GM23338 (cell line): ENCODE measurements at regions not wholly inside any gene's neighbourhood (a gene's known extent, or its start where the extent isn't known, plus 50 kb on each side); places are given as distances from the start of the nearest gene placed in this dataset.

Experiments used
- ATAC-seq: fragments of 200-7000 bp; cut with Tn5 transposase; 3 replicates; pipeline ENCODE4 v1.9.1; 2020
- DNase-seq: peaks from one replicate; pipeline ENCODE4 v3.0.0-alpha.2; 2015; ENCODE audit warnings: low spot score
- H2AFZ ChIP-seq: fragments of 200-600 bp; sonication (generic); 2 replicates; pipeline ENCODE4 v1.8.0; 2016; ENCODE audit warnings: antibody characterized with exemption, mild to moderate bottlenecking, moderate library complexity
- H3F3A ChIP-seq: fragments of 200-600 bp; sonication (generic); replicated peaks from 2 replicates; pipeline ENCODE4 v1.8.0; 2017; ENCODE audit warnings: antibody characterized with exemption, mixed run types, low read depth
- H3K27ac ChIP-seq: fragments of 200-600 bp; sonication (generic); 2 replicates; pipeline ENCODE4 v1.6.1; 2016; ENCODE audit warnings: low read depth
- H3K27me3 ChIP-seq: fragments of 200-600 bp; sonication (generic); 2 replicates; pipeline ENCODE4 v1.8.0; 2016; ENCODE audit warnings: mild to moderate bottlenecking, mixed run types, moderate library complexity; ENCODE audit not compliant: insufficient read depth
- H3K36me3 ChIP-seq: fragments of 200-600 bp; sonication (generic); 2 replicates; pipeline ENCODE4 v1.8.0; 2016; ENCODE audit warnings: mild to moderate bottlenecking; ENCODE audit not compliant: insufficient read depth
- H3K4me1 ChIP-seq: fragments of 200-600 bp; sonication (generic); 2 replicates; pipeline ENCODE4 v1.8.0; 2016; ENCODE audit warnings: mild to moderate bottlenecking, moderate library complexity; ENCODE audit not compliant: insufficient read depth
- H3K4me2 ChIP-seq: fragments of 200-600 bp; sonication (generic); 2 replicates; pipeline ENCODE4 v1.7.1; 2017; ENCODE audit warnings: mixed run types
- H3K4me3 ChIP-seq: fragments of 200-600 bp; sonication (generic); 2 replicates; pipeline ENCODE4 v1.6.1; 2016; ENCODE audit warnings: mixed run types
- H3K79me2 ChIP-seq: fragments of 200-600 bp; sonication (generic); replicated peaks from 2 replicates; pipeline ENCODE4 v1.8.0; 2017; ENCODE audit warnings: mild to moderate bottlenecking; ENCODE audit not compliant: insufficient read depth
- H3K9me2 ChIP-seq: fragments of 200-600 bp; sonication (generic); 2 replicates; pipeline ENCODE4 v1.8.0; 2017; ENCODE audit not compliant: insufficient read depth
- H4K20me1 ChIP-seq: fragments of 200-600 bp; sonication (generic); replicated peaks from 2 replicates; pipeline ENCODE4 v1.8.0; 2017; ENCODE audit warnings: mild to moderate bottlenecking; ENCODE audit not compliant: insufficient read depth
- H3K27ac Mint-ChIP-seq: 2 replicates; pipeline ENCODE4 v1.8.0; 2020; ENCODE audit warnings: inconsistent platforms, mild to moderate bottlenecking, moderate library complexity, mixed read lengths
- H3K27me3 Mint-ChIP-seq: 3 replicates; pipeline ENCODE4 v1.8.0; 2022; ENCODE audit warnings: low read depth, mild to moderate bottlenecking, moderate library complexity, mixed read lengths, inconsistent platforms; ENCODE audit not compliant: insufficient read depth, poor library complexity
- H3K36me3 Mint-ChIP-seq: 3 replicates; pipeline ENCODE4 v1.8.0; 2021; ENCODE audit warnings: low read depth, mild to moderate bottlenecking, inconsistent platforms, moderate library complexity, mixed read lengths
- H3K4me1 Mint-ChIP-seq: 3 replicates; pipeline ENCODE4 v1.8.0; 2020; ENCODE audit warnings: mild to moderate bottlenecking, inconsistent platforms, mixed read lengths
- H3K4me3 Mint-ChIP-seq: 3 replicates; pipeline ENCODE4 v1.8.0; 2021; ENCODE audit warnings: moderate library complexity, mild to moderate bottlenecking, inconsistent platforms, mixed read lengths
- H3K9me3 Mint-ChIP-seq: 3 replicates; pipeline ENCODE4 v1.8.0; 2020; ENCODE audit warnings: moderate library complexity, mild to moderate bottlenecking, inconsistent platforms, mixed read lengths
- CREB1 ChIP-seq: fragments of 250-450 bp; sonication (Bioruptor Pico); IDR thresholded peaks from 2 replicates; pipeline ENCODE4 v1.5.0; 2020; ENCODE audit warnings: low read depth, mild to moderate bottlenecking, moderate library complexity
- EZH2 ChIP-seq: fragments of 200-600 bp; sonication (generic); IDR thresholded peaks from one replicate; pipeline ENCODE4 v1.8.0; 2017; ENCODE audit warnings: antibody characterized with exemption, mild to moderate bottlenecking, low read depth; ENCODE audit not compliant: unreplicated experiment
- EZH2phosphoT487 ChIP-seq: fragments of 200-600 bp; sonication (generic); IDR thresholded peaks from one replicate; pipeline ENCODE4 v1.8.1; 2018; ENCODE audit warnings: antibody characterized with exemption; ENCODE audit not compliant: unreplicated experiment
- NANOG ChIP-seq: IDR thresholded peaks from 2 replicates; pipeline ENCODE4 v1.6.1; 2016; ENCODE audit warnings: antibody characterized with exemption, borderline replicate concordance
- POLR2AphosphoS5 ChIP-seq: IDR thresholded peaks from 2 replicates; pipeline ENCODE4 v1.6.1; 2016; ENCODE audit warnings: antibody characterized with exemption, low read depth
- REST ChIP-seq: IDR thresholded peaks from one replicate; pipeline ENCODE4 v1.6.1; 2018; ENCODE audit warnings: antibody characterized with exemption; ENCODE audit not compliant: unreplicated experiment
- STAT1 ChIP-seq: IDR thresholded peaks from one replicate; pipeline ENCODE4 v1.6.1; 2016; ENCODE audit warnings: antibody characterized with exemption; ENCODE audit not compliant: unreplicated experiment
- ZNF114 ChIP-seq: fragments of 250-450 bp; sonication (Bioruptor Pico); IDR thresholded peaks from 2 replicates; pipeline ENCODE4 v1.5.0; 2020; ENCODE audit warnings: mild to moderate bottlenecking, moderate library complexity
- ZNF331 ChIP-seq: fragments of 250-450 bp; sonication (Bioruptor Pico); IDR thresholded peaks from 2 replicates; pipeline ENCODE4 v1.5.0; 2020; ENCODE audit warnings: low read depth, mild to moderate bottlenecking, moderate library complexity
- ZNF462 ChIP-seq: fragments of 250-450 bp; sonication (Bioruptor Pico); IDR thresholded peaks from 2 replicates; pipeline ENCODE4 v1.5.0; 2020; ENCODE audit warnings: mild to moderate bottlenecking, moderate library complexity
- TF ChIP-seq, protein P1 (sequence below): IDR thresholded peaks from 2 replicates; pipeline ENCODE4 v1.6.1; 2016; ENCODE audit warnings: antibody characterized with exemption

DNA sequence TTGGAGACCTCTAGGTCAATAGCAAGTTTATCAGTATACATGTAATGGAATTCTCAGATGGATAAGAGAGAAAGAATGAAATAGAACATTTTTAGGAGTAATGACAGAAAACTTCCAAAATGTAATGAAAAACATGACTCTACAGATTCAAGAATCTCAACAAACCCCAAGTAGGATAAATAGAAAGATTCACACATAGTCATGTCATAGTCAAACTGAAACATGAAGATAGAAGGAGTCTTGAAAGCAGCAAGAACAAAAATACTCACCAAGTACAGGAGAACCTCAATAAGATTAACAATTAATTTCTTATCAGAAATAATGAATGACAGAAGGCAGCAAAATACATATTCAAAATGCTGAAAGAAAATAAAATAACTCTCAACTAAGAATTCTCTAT lies 164.5 kb downstream of the SPATA31D1 start:
- H3K36me3 Mint-ChIP-seq, result no peaks in the 10 kb centered on the region
- no peak for TF ChIP-seq STAT1
- no peak for TF ChIP-seq EZH2phosphoT487
- no peaks in the 10 kb centered on the region for H3K27me3 ChIP-seq

DNA sequence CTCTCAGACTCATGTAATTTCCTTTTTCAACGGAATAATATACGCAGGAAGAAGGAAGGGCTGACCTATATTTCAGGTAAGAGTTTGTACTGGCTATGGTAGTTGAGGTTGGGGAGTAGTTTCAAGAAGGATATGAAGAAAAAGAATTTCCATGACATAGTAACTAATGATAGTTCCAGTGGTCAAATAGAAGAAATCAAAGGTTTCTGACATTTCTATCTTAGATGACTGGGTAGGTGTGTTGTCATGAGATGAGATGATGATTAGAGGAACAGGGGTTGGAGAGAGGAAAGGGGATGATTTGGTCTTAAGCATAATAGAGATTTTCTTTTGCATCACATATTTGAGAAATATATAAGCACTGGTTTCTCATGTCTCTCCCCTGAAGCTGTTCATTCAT lies 166.0 kb downstream of the SPATA31D1 start:
- H3K4me1 Mint-ChIP-seq, result no peaks in the 10 kb centered on the region; the same call in 1 of the 3 replicates
- no peaks in the 10 kb centered on the region for H3K9me2 ChIP-seq
- H3K4me3 Mint-ChIP-seq, result no peak overlapping the region
- no peak overlapping the region for H2AFZ ChIP-seq
- no peaks in the 10 kb centered on the region for H3K79me2 ChIP-seq
- TF ChIP-seq STAT1 (no peak), EZH2 (no peak), ZNF462 (CRISPR knock-in tag) (no peak), REST (no peak), ZNF114 (CRISPR knock-in tag) (no peak), CREB1 (CRISPR knock-in tag) (no peak), ZNF331 (CRISPR knock-in tag) (no peak), POLR2AphosphoS5 (no peak), NANOG (no peak), EZH2phosphoT487 (no peak)
- TF ChIP-seq, protein P1, sequence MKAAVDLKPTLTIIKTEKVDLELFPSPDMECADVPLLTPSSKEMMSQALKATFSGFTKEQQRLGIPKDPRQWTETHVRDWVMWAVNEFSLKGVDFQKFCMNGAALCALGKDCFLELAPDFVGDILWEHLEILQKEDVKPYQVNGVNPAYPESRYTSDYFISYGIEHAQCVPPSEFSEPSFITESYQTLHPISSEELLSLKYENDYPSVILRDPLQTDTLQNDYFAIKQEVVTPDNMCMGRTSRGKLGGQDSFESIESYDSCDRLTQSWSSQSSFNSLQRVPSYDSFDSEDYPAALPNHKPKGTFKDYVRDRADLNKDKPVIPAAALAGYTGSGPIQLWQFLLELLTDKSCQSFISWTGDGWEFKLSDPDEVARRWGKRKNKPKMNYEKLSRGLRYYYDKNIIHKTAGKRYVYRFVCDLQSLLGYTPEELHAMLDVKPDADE, result no peak
- H3F3A ChIP-seq, result no peaks in the 10 kb centered on the region
- H3K36me3 ChIP-seq, result no peaks in the 10 kb centered on the region
- no peaks in the 10 kb centered on the region for H3K27me3 ChIP-seq
- H4K20me1 ChIP-seq, result no peaks in the 10 kb centered on the region
- H3K27ac Mint-ChIP-seq, result no peak overlapping the region
- no peak overlapping the region for H3K4me3 ChIP-seq
- no peaks in the 10 kb centered on the region for H3K36me3 Mint-ChIP-seq
- no peaks in the 10 kb centered on the region for H3K9me3 Mint-ChIP-seq
- DNase-seq, result no peak
- H3K27ac ChIP-seq, result no peak overlapping the region
- no peaks in the 10 kb centered on the region for H3K4me1 ChIP-seq
- H3K4me2 ChIP-seq, result no peak overlapping the region
- no peak for ATAC-seq
- H3K27me3 Mint-ChIP-seq, result peaks cover 1% of the 10 kb centered on the region

More for the DNA sequence above, 164.5 kb downstream of the SPATA31D1 start:
- no peaks in the 10 kb centered on the region; the same call in 1 of the 3 replicates for H3K4me1 Mint-ChIP-seq
- Histone ChIP-seq H3K27ac (no peak overlapping the region), H4K20me1 (no peaks in the 10 kb centered on the region), H3K9me2 (no peaks in the 10 kb centered on the region), H3K36me3 (no peaks in the 10 kb centered on the region), H3F3A (no peaks in the 10 kb centered on the region), H3K4me1 (no peaks in the 10 kb centered on the region), H3K4me3 (no peak overlapping the region), H3K4me2 (no peak overlapping the region), H2AFZ (no peak overlapping the region), H3K79me2 (no peaks in the 10 kb centered on the region)
- DNase-seq, result no peak
- no peak overlapping the region for H3K4me3 Mint-ChIP-seq
- no peak for ATAC-seq
- peaks cover 1% of the 10 kb centered on the region for H3K27me3 Mint-ChIP-seq
- no peak overlapping the region for H3K27ac Mint-ChIP-seq
- H3K9me3 Mint-ChIP-seq, result no peaks in the 10 kb centered on the region
